8988T (cell line): ENCODE measurements at regions not wholly inside any gene's neighbourhood (a gene's known extent, or its start where the extent isn't known, plus 50 kb on each side); places are given as distances from the start of the nearest gene placed in this dataset.
A peak's percentile ranks its signal among the peaks of the same experiment; 100 is the strongest.
"Not testable (repeated sequence)": the region's sequence is repeated elsewhere in the genome, so short reads cannot be mapped to it uniquely, and the experiment has no call there.

Experiments
- DNase-seq: peaks from one replicate; pipeline ENCODE4 v3.0.0; 2011

- DNase-seq: peak; percentile 69
Observed at GRCh38 chr22:25462474-25463346, 101.8 kb upstream of the GRK3 start.

- not testable (repeated sequence) for DNase-seq
Observed at GRCh38 chr22:25463347-25463628, 101.2 kb upstream of the GRK3 start.

GRCh38 chr22:25464326-25464725, 100.1 kb upstream of the GRK3 start:
- not testable (repeated sequence) for DNase-seq

GRCh38 chr22:25465949-25466348, 98.5 kb upstream of the GRK3 start:
- DNase-seq: no peak

GRCh38 chr22:25472382-25472781, 92.1 kb upstream of the GRK3 start:
- no peak for DNase-seq

- no peak for DNase-seq
Observed at GRCh38 chr22:25475257-25476022, 89.0 kb upstream of the GRK3 start.

- no peak for DNase-seq
Observed at GRCh38 chr22:25477358-25477757, 87.1 kb upstream of the GRK3 start.

- no peak for DNase-seq
Observed at GRCh38 chr22:25478111-25478510, 86.4 kb upstream of the GRK3 start.

GRCh38 chr22:25478528-25478927, 85.9 kb upstream of the GRK3 start:
- DNase-seq: no peak

- not testable (repeated sequence) for DNase-seq
Observed at GRCh38 chr22:25480868-25481267, 83.6 kb upstream of the GRK3 start.

- no peak for DNase-seq
Observed at GRCh38 chr22:25482091-25482760, 82.2 kb upstream of the GRK3 start.

- DNase-seq: no peak
Observed at GRCh38 chr22:25482868-25483639, 81.4 kb upstream of the GRK3 start.

- DNase-seq: no peak
Observed at GRCh38 chr22:25483931-25484330, 80.5 kb upstream of the GRK3 start.

- no peak for DNase-seq
Observed at GRCh38 chr22:25484521-25485315, 79.8 kb upstream of the GRK3 start.

- no peak for DNase-seq
Observed at GRCh38 chr22:25485626-25486545, 78.6 kb upstream of the GRK3 start.

GRCh38 chr22:25487508-25487907, 77.0 kb upstream of the GRK3 start:
- no peak for DNase-seq

GRCh38 chr22:25488244-25489020, 76.0 kb upstream of the GRK3 start:
- no peak for DNase-seq

GRCh38 chr22:25489947-25490346, 74.5 kb upstream of the GRK3 start:
- DNase-seq: no peak

GRCh38 chr22:25490896-25491295, 73.6 kb upstream of the GRK3 start:
- DNase-seq: no peak

GRCh38 chr22:25492162-25492561, 72.3 kb upstream of the GRK3 start:
- DNase-seq: no peak
